ENCODE measurements at regions not wholly inside any gene's neighbourhood (a gene's known extent, or its start where the extent isn't known, plus 50 kb on each side); places are given as distances from the start of the nearest gene placed in this dataset.
"Not testable (repeated sequence)": the region's sequence is repeated elsewhere in the genome, so short reads cannot be mapped to it uniquely, and the experiment has no call there.

- Mint-ChIP-seq H3K27me3 (ENCODE audit: low read depth in 3 of 3) (no peaks in the 10 kb centered on the region), H3K36me3 (no peaks in the 10 kb centered on the region)
Observed at GRCh38 chr3:26198609-26199008, 408.7 kb downstream of the OXSM start.

GRCh38 chr3:26202169-26202568 lies 412.3 kb downstream of the OXSM start:
- Mint-ChIP-seq H3K36me3 (no peaks in the 10 kb centered on the region), H3K9me3 (peaks cover 1 to 24% (median 3%) of the 10 kb centered on the region in 6 donors), H3K4me1 (no peaks in the 10 kb centered on the region), H3K4me3 (no peak overlapping the region), H3K27ac (no peak overlapping the region), H3K27me3 (ENCODE audit: low read depth in 3 of 3) (no peaks in the 10 kb centered on the region)
- no peak for DNase-seq

More at GRCh38 chr3:26198609-26199008, 408.7 kb downstream of the OXSM start:
- no peak overlapping the region for H3K27ac Mint-ChIP-seq
- DNase-seq, result no peak
- H3K9me3 Mint-ChIP-seq, result peaks cover 0 to 24% (median 3%) of the 10 kb centered on the region in 6 donors
- no peak overlapping the region for H3K4me3 Mint-ChIP-seq
- no peaks in the 10 kb centered on the region for H3K4me1 Mint-ChIP-seq

- H3K9me3 Mint-ChIP-seq, result peaks cover 0 to 24% (median 5%) of the 10 kb centered on the region in 6 donors
- no peaks in the 10 kb centered on the region for H3K4me1 Mint-ChIP-seq
- peaks cover 0 to 4% (median 0%) of the 10 kb centered on the region in 3 donors for H3K27me3 Mint-ChIP-seq (ENCODE audit: low read depth in 3 of 3)
Observed at GRCh38 chr3:26205475-26205874, 415.6 kb downstream of the OXSM start.

GRCh38 chr3:26208201-26208600 lies 414.4 kb upstream of the LRRC3B start:
- H3K27ac Mint-ChIP-seq, result no peak overlapping the region
- H3K27me3 Mint-ChIP-seq (ENCODE audit: low read depth in 3 of 3), result peaks cover 0 to 4% (median 0%) of the 10 kb centered on the region in 3 donors
- no peak overlapping the region for H3K4me3 Mint-ChIP-seq
- H3K4me1 Mint-ChIP-seq, result no peaks in the 10 kb centered on the region
- H3K36me3 Mint-ChIP-seq, result no peaks in the 10 kb centered on the region
- H3K9me3 Mint-ChIP-seq, result peaks cover 5 to 34% (median 10%) of the 10 kb centered on the region in 6 donors
- no peak for DNase-seq

More at GRCh38 chr3:26205475-26205874, 415.6 kb downstream of the OXSM start:
- H3K4me3 Mint-ChIP-seq, result no peak overlapping the region
- no peaks in the 10 kb centered on the region for H3K36me3 Mint-ChIP-seq
- no peak overlapping the region for H3K27ac Mint-ChIP-seq
- DNase-seq, result no peak

GRCh38 chr3:26229801-26230200 lies 392.8 kb upstream of the LRRC3B start:
- H3K4me1 Mint-ChIP-seq, result no peaks in the 10 kb centered on the region
- no peak overlapping the region for H3K27ac Mint-ChIP-seq
- no peak for DNase-seq
- peaks cover 1 to 3% (median 2%) of the 10 kb centered on the region in 3 donors for H3K27me3 Mint-ChIP-seq (ENCODE audit: low read depth in 3 of 3)
- H3K36me3 Mint-ChIP-seq, result peaks cover 0 to 6% (median 0%) of the 10 kb centered on the region in 3 donors
- peaks cover 0 to 39% (median 3%) of the 10 kb centered on the region in 6 donors for H3K9me3 Mint-ChIP-seq
- H3K4me3 Mint-ChIP-seq, result no peak overlapping the region

- H3K36me3 Mint-ChIP-seq, result peaks cover 0 to 3% (median 0%) of the 10 kb centered on the region in 3 donors
- H3K27ac Mint-ChIP-seq, result no peak overlapping the region
- no peak for DNase-seq
- no peaks in the 10 kb centered on the region for H3K4me1 Mint-ChIP-seq
- H3K27me3 Mint-ChIP-seq (ENCODE audit: low read depth in 3 of 3), result peaks cover 0 to 2% (median 0%) of the 10 kb centered on the region in 3 donors
- no peak overlapping the region for H3K4me3 Mint-ChIP-seq
- peaks cover 0 to 17% (median 3%) of the 10 kb centered on the region in 6 donors for H3K9me3 Mint-ChIP-seq
Observed at GRCh38 chr3:26233374-26233773, 389.2 kb upstream of the LRRC3B start.

GRCh38 chr3:26236531-26236930 lies 386.0 kb upstream of the LRRC3B start:
- Mint-ChIP-seq H3K36me3 (peaks cover 0 to 3% (median 0%) of the 10 kb centered on the region in 3 donors), H3K27ac (no peak overlapping the region), H3K9me3 (peaks cover 0 to 11% (median 4%) of the 10 kb centered on the region in 6 donors), H3K4me1 (no peaks in the 10 kb centered on the region), H3K4me3 (no peak overlapping the region), H3K27me3 (ENCODE audit: low read depth in 3 of 3) (peaks cover 0 to 2% (median 0%) of the 10 kb centered on the region in 3 donors)
- DNase-seq, result no peak

GRCh38 chr3:26237036-26237682 lies 385.4 kb upstream of the LRRC3B start:
- DNase-seq, result no peak
- Mint-ChIP-seq H3K4me1 (no peaks in the 10 kb centered on the region), H3K27ac (no peak overlapping the region), H3K27me3 (ENCODE audit: low read depth in 3 of 3) (peaks cover 0 to 2% (median 0%) of the 10 kb centered on the region in 3 donors), H3K9me3 (peaks cover 0 to 15% (median 7%) of the 10 kb centered on the region in 6 donors), H3K36me3 (peaks cover 0 to 3% (median 0%) of the 10 kb centered on the region in 3 donors), H3K4me3 (no peak overlapping the region)

- not testable (repeated sequence) for H3K27me3 Mint-ChIP-seq (ENCODE audit: low read depth in 3 of 3); H3K4me1 Mint-ChIP-seq; DNase-seq; H3K4me3 Mint-ChIP-seq; H3K27ac Mint-ChIP-seq; H3K36me3 Mint-ChIP-seq
- H3K9me3 Mint-ChIP-seq, result peaks cover 0 to 33% (median 13%) of the 10 kb centered on the region in 6 donors
Observed at GRCh38 chr3:26244586-26244985, 378.0 kb upstream of the LRRC3B start.

GRCh38 chr3:26245236-26245635 lies 377.3 kb upstream of the LRRC3B start:
- no peaks in the 10 kb centered on the region for H3K4me1 Mint-ChIP-seq
- H3K27me3 Mint-ChIP-seq (ENCODE audit: low read depth in 3 of 3), result no peaks in the 10 kb centered on the region
- H3K27ac Mint-ChIP-seq, result no peak overlapping the region
- no peaks in the 10 kb centered on the region for H3K36me3 Mint-ChIP-seq
- no peak for DNase-seq
- no peak overlapping the region for H3K4me3 Mint-ChIP-seq
- H3K9me3 Mint-ChIP-seq, result peaks cover 0 to 36% (median 13%) of the 10 kb centered on the region in 6 donors

GRCh38 chr3:26246901-26247300 lies 375.7 kb upstream of the LRRC3B start:
- H3K27me3 Mint-ChIP-seq (ENCODE audit: low read depth in 3 of 3), result peaks cover 0 to 2% (median 0%) of the 10 kb centered on the region in 3 donors
- no peak overlapping the region for H3K4me3 Mint-ChIP-seq
- DNase-seq, result no peak
- peaks cover 2 to 43% (median 12%) of the 10 kb centered on the region in 6 donors for H3K9me3 Mint-ChIP-seq
- no peaks in the 10 kb centered on the region for H3K36me3 Mint-ChIP-seq
- H3K4me1 Mint-ChIP-seq, result no peaks in the 10 kb centered on the region
- H3K27ac Mint-ChIP-seq, result no peak overlapping the region

GRCh38 chr3:26247712-26248111 lies 374.9 kb upstream of the LRRC3B start:
- Mint-ChIP-seq H3K9me3 (peaks cover 0 to 35% (median 9%) of the 10 kb centered on the region in 6 donors), H3K27ac (no peak overlapping the region), H3K4me3 (no peak overlapping the region), H3K27me3 (ENCODE audit: low read depth in 3 of 3) (peaks cover 0 to 2% (median 0%) of the 10 kb centered on the region in 3 donors), H3K36me3 (no peaks in the 10 kb centered on the region), H3K4me1 (no peaks in the 10 kb centered on the region)
- no peak for DNase-seq

GRCh38 chr3:26252001-26252400 lies 370.6 kb upstream of the LRRC3B start:
- H3K4me1 Mint-ChIP-seq, result no peaks in the 10 kb centered on the region
- no peak overlapping the region for H3K27ac Mint-ChIP-seq
- no peak for DNase-seq
- no peak overlapping the region for H3K4me3 Mint-ChIP-seq
- H3K9me3 Mint-ChIP-seq, result peaks cover 0 to 29% (median 1%) of the 10 kb centered on the region in 6 donors
- no peaks in the 10 kb centered on the region for H3K36me3 Mint-ChIP-seq
- H3K27me3 Mint-ChIP-seq (ENCODE audit: low read depth in 3 of 3), result peaks cover 0 to 2% (median 0%) of the 10 kb centered on the region in 3 donors

GRCh38 chr3:26256224-26256623 lies 366.3 kb upstream of the LRRC3B start:
- DNase-seq, result no peak
- no peaks in the 10 kb centered on the region for H3K27me3 Mint-ChIP-seq (ENCODE audit: low read depth in 3 of 3)
- no peak overlapping the region for H3K27ac Mint-ChIP-seq
- no peaks in the 10 kb centered on the region for H3K36me3 Mint-ChIP-seq
- no peak overlapping the region for H3K4me3 Mint-ChIP-seq
- H3K4me1 Mint-ChIP-seq, result no peaks in the 10 kb centered on the region
- peaks cover 0 to 23% (median 3%) of the 10 kb centered on the region in 6 donors for H3K9me3 Mint-ChIP-seq

GRCh38 chr3:26259176-26259575 lies 363.4 kb upstream of the LRRC3B start:
- Mint-ChIP-seq H3K4me1 (no peaks in the 10 kb centered on the region), H3K36me3 (no peaks in the 10 kb centered on the region), H3K27me3 (ENCODE audit: low read depth in 3 of 3) (no peaks in the 10 kb centered on the region), H3K9me3 (peaks cover 0 to 33% (median 6%) of the 10 kb centered on the region in 6 donors), H3K27ac (no peak overlapping the region), H3K4me3 (no peak overlapping the region)
- no peak for DNase-seq
